OCI-LY3 (cell line): ENCODE measurements at regions not wholly inside any gene's neighbourhood (a gene's known extent, or its start where the extent isn't known, plus 50 kb on each side); places are given as distances from the start of the nearest gene placed in this dataset.

Experiments
- CTCF ChIP-seq: fragments of 200-600, 300-600 bp; sonication (generic); IDR thresholded peaks from 2 replicates; pipeline ENCODE4 v1.5.1; 2014; ENCODE audit warnings: antibody characterized with exemption, low read length, low read depth
- EZH2phosphoT487 ChIP-seq: fragments of 200-600 bp; shearing (Covaris generic); IDR thresholded peaks from 2 replicates; pipeline ENCODE4 v1.6.1; 2018; ENCODE audit warnings: antibody characterized with exemption, mixed run types, low read depth

- TF ChIP-seq CTCF, result no peak
- TF ChIP-seq EZH2phosphoT487, result no peak
These were observed 75.7 kb downstream of the PRDM9 start for GRCh38 chr5:23583081-23583480.
